HCT116 (cell line): ENCODE measurements at regions not wholly inside any gene's neighbourhood (a gene's known extent, or its start where the extent isn't known, plus 50 kb on each side); places are given as distances from the start of the nearest gene placed in this dataset.

ENCODE experiments used
- ATAC-seq: fragments of 200-7000 bp; cut with Tn5 transposase; 2 replicates; pipeline ENCODE4 v1.9.1; 2020; ENCODE audit warnings: mild to moderate bottlenecking, moderate library complexity
- BruUV-seq: library from RNA; stranded (reverse); fragments of 400-500 nt; replicated peaks from 2 replicates; lab custom pipeline; 2021; lab: Mats Ljungman, UMichigan
- CTCF ChIA-PET: fragments of 300-600 bp; sonication (Branson Sonifier 250); formaldehyde crosslinking; loops from one replicate; lab custom pipeline; 2021; ENCODE audit warnings: antibody characterized with exemption; lab: Charles Lee
- POLR2A ChIA-PET: fragments of 300-600, 350-600 bp; sonication (Branson Sonifier 250); formaldehyde crosslinking; loops from one replicate; lab custom pipeline; 2021; ENCODE audit warnings: antibody characterized with exemption; lab: Charles Lee
- RAD21 ChIA-PET, 2 experiments: fragments of 300-600 bp; sonication (Branson Sonifier 250); formaldehyde crosslinking; loops; one replicate each; lab custom pipeline; 2023; ENCODE audit warnings: low total read pairs in 2 of 2; ENCODE audit not compliant: uncharacterized antibody in 2 of 2, unreplicated experiment in 2 of 2, low non-redundant PET in 1 of 2; lab: Charles Lee
- DNase-seq: peaks from one replicate; pipeline ENCODE4 v3.0.0-alpha.2; 2010; ENCODE audit warnings: low read depth, low spot score
- H2AFZ ChIP-seq: fragments of 200-600 bp; shearing (Covaris generic), sonication (generic); 2 replicates; pipeline ENCODE4 v1.6.1; 2017; ENCODE audit warnings: low read depth, mixed run types, mixed read lengths, antibody characterized with exemption, low read length; ENCODE audit not compliant: poor library complexity, severe bottlenecking
- H3K27ac ChIP-seq: 2 replicates; pipeline ENCODE4 v1.5.1; 2012; ENCODE audit warnings: low read depth, low read length
- H3K27me3 ChIP-seq: fragments of 200-600 bp; sonication (generic); 2 replicates; pipeline ENCODE4 v1.6.1; 2016; ENCODE audit warnings: mixed run types, low read length, mixed read lengths; ENCODE audit not compliant: insufficient read depth
- H3K36me3 ChIP-seq, 2 experiments: fragments of 200-500 bp in 1 of 2; fragments of 200-600 bp in 1 of 2; sonication (Bioruptor generic) in 1 of 2; sonication (generic) in 1 of 2; 2 replicates each; pipeline versions ENCODE4 v1.5.1 to v1.6.1; 2014 to 2016; ENCODE audit warnings: low read length in 2 of 2, inconsistent platforms in 1 of 2, mixed read lengths in 1 of 2, mixed run types in 1 of 2; ENCODE audit not compliant: insufficient read depth in 2 of 2, control insufficient read depth in 1 of 2
- H3K4me1 ChIP-seq, 2 experiments: fragments of 200-600 bp in 1 of 2; sonication (generic) in 1 of 2; 2 replicates each; pipeline versions ENCODE4 v1.5.1 to v1.6.1; 2012 to 2017; ENCODE audit warnings: low read length in 2 of 2, inconsistent platforms in 1 of 2, mild to moderate bottlenecking in 1 of 2, mixed read lengths in 1 of 2, mixed run types in 1 of 2, moderate library complexity in 1 of 2; ENCODE audit not compliant: insufficient read depth in 2 of 2, control insufficient read depth in 1 of 2
- H3K4me2 ChIP-seq: fragments of 200-600 bp; sonication (generic); 2 replicates; pipeline ENCODE4 v1.6.1; 2017; ENCODE audit warnings: mixed run types, low read length, mixed read lengths
- H3K4me3 ChIP-seq, 2 experiments: fragments of 200-600 bp in 1 of 2; sonication (generic) in 1 of 2; replicated peaks in 1 of 2; 2 replicates each; pipeline ENCODE4 v1.5.1; 2011 to 2016; ENCODE audit warnings: low read length in 2 of 2, control low read depth in 1 of 2, low read depth in 1 of 2, mild to moderate bottlenecking in 1 of 2, mixed read lengths in 1 of 2, mixed run types in 1 of 2
- H3K79me2 ChIP-seq: fragments of 200-600 bp; sonication (generic); 2 replicates; pipeline ENCODE4 v1.6.1; 2017; ENCODE audit warnings: mild to moderate bottlenecking, mixed run types, low read length, moderate library complexity, mixed read lengths; ENCODE audit not compliant: insufficient read depth
- H3K9ac ChIP-seq: fragments of 200-600 bp; sonication (generic); 2 replicates; pipeline ENCODE4 v1.6.1; 2016; ENCODE audit warnings: low read length, mixed read lengths
- H3K9me2 ChIP-seq: fragments of 200-600 bp; sonication (generic), shearing (Covaris generic); 2 replicates; pipeline ENCODE4 v1.6.1; 2017; ENCODE audit warnings: mixed run types, mild to moderate bottlenecking, moderate library complexity; ENCODE audit not compliant: insufficient read depth
- H3K9me3 ChIP-seq, 2 experiments: fragments of 200-500 bp in 1 of 2; fragments of 200-600 bp in 1 of 2; sonication (Bioruptor generic) in 1 of 2; sonication (generic) in 1 of 2; 2 replicates each; pipeline ENCODE4 v1.6.1; 2014 to 2017; ENCODE audit warnings: low read length in 2 of 2, mixed read lengths in 2 of 2, inconsistent platforms in 1 of 2, low read depth in 1 of 2, mild to moderate bottlenecking in 1 of 2, mixed run types in 1 of 2, moderate library complexity in 1 of 2; ENCODE audit not compliant: control insufficient read depth in 1 of 2, insufficient read depth in 1 of 2
- H4K20me1 ChIP-seq: fragments of 200-600 bp; sonication (generic), shearing (Covaris generic); 2 replicates; pipeline ENCODE4 v1.6.1; 2017; ENCODE audit warnings: mixed run types, mild to moderate bottlenecking, moderate library complexity; ENCODE audit not compliant: insufficient read depth
- ELF1 ChIP-seq: IDR thresholded peaks from 2 replicates; pipeline ENCODE4 v1.6.1; 2012; ENCODE audit warnings: low read depth, borderline replicate concordance
- EZH2 ChIP-seq: fragments of 200-600 bp; sonication (generic); IDR thresholded peaks from 2 replicates; pipeline ENCODE4 v1.6.1; 2017; ENCODE audit warnings: antibody characterized with exemption, mixed run types
- EZH2phosphoT487 ChIP-seq: fragments of 200-600 bp; IDR thresholded peaks from 2 replicates; pipeline ENCODE4 v1.6.1; 2018; ENCODE audit warnings: antibody characterized with exemption, borderline replicate concordance
- JUND ChIP-seq: IDR thresholded peaks from 2 replicates; pipeline ENCODE4 v1.6.1; 2012
- POLR2A ChIP-seq: IDR thresholded peaks from 2 replicates; pipeline ENCODE4 v1.7.0; 2011; ENCODE audit warnings: borderline replicate concordance; ENCODE audit not compliant: insufficient read depth, insufficient read length; ENCODE audit errors: extremely low read depth
- POLR2AphosphoS5 ChIP-seq: IDR thresholded peaks from 2 replicates; pipeline ENCODE4 v1.6.1; 2011; ENCODE audit warnings: mild to moderate bottlenecking, low read depth, low read length, moderate library complexity
- RAD21 ChIP-seq: IDR thresholded peaks from 2 replicates; pipeline ENCODE4 v1.6.1; 2012; ENCODE audit warnings: low read depth, mild to moderate bottlenecking
- SIN3A ChIP-seq: IDR thresholded peaks from 2 replicates; pipeline ENCODE4 v1.6.1; 2012; ENCODE audit warnings: low read depth
- SP1 ChIP-seq: IDR thresholded peaks from 2 replicates; pipeline ENCODE4 v1.6.1; 2012; ENCODE audit warnings: low read depth
- SRF ChIP-seq: IDR thresholded peaks from 2 replicates; pipeline ENCODE4 v1.6.1; 2012; ENCODE audit warnings: low read depth
- YY1 ChIP-seq: IDR thresholded peaks from 2 replicates; pipeline ENCODE4 v1.6.1; 2011; ENCODE audit warnings: low read length, low read depth, moderate library complexity, mild to moderate bottlenecking; ENCODE audit not compliant: insufficient replicate concordance; ENCODE audit errors: extremely low read depth
- ZNF274 ChIP-seq: fragments of 200-500 bp; sonication (Bioruptor generic); IDR thresholded peaks from 2 replicates; pipeline ENCODE4 v1.6.1; 2014; ENCODE audit warnings: mild to moderate bottlenecking, low read depth, low read length, inconsistent platforms
- intact Hi-C: fragments of 100-400 bp; cut with micrococcal nuclease; formaldehyde crosslinking; loops from 2 replicates; pipeline ENCODE4 v1.10.0; 2022
- TF ChIP-seq, protein P1 (sequence below): IDR thresholded peaks from 2 replicates; pipeline ENCODE4 v1.6.1; 2012
- TF ChIP-seq, protein P2 (sequence below): IDR thresholded peaks from 2 replicates; pipeline ENCODE4 v1.6.1; 2012
- TF ChIP-seq, protein P3 (sequence below): IDR thresholded peaks from 2 replicates; pipeline ENCODE4 v1.6.1; 2011; ENCODE audit warnings: mild to moderate bottlenecking, low read length, moderate library complexity; ENCODE audit not compliant: insufficient replicate concordance; ENCODE audit errors: extremely low read depth
- TF ChIP-seq, protein P4 (sequence below), 3 experiments: fragments of 200-600 bp in 1 of 3; sonication (generic) in 1 of 3; IDR thresholded peaks in 2 of 3; conservative IDR thresholded peaks in 1 of 3; 2 replicates each; pipeline ENCODE4 v1.5.1; 2012 to 2017; ENCODE audit warnings: low read depth in 2 of 3, low read length in 2 of 3, antibody characterized with exemption in 1 of 3, borderline replicate concordance in 1 of 3, control low read depth in 1 of 3, mild to moderate bottlenecking in 1 of 3, mixed read lengths in 1 of 3, mixed run types in 1 of 3, moderate library complexity in 1 of 3; ENCODE audit not compliant: insufficient read depth in 1 of 3
- TF ChIP-seq, protein P5 (sequence below): IDR thresholded peaks from 2 replicates; pipeline ENCODE4 v1.6.1; 2012; ENCODE audit warnings: low read depth

DNA sequence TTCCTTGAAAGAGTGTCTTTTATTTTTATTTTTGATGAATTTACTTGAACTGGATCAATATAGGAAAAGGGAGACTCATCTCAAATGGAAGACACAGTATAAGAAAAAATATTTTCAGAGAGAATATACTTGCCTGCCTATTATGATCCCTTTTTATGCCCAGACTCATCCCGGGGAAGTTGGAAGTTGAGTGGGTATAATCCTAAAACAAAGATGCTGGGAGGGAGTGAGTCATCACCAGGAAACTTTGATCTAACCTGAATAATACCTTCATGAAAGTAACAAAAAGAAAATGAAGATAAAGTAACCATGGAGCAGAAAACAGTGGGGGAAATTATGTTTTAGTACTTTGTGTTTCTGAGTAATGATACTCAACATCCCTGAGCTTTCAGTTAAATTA lies 1514.0 kb downstream of the FAM181B start:
- no peaks in the 10 kb centered on the region for H3K9me2 ChIP-seq
- H3K4me2 ChIP-seq: no peak overlapping the region
- ATAC-seq: no peak
- intact Hi-C loops: no loop called here
- no peaks in the 10 kb centered on the region for H4K20me1 ChIP-seq
- no peaks in the 10 kb centered on the region for H3K27me3 ChIP-seq
- H3K4me3 ChIP-seq: no peak overlapping the region
- H3K27ac ChIP-seq: no peak overlapping the region
- ChIA-PET CTCF (no interaction called here), RAD21 (no interaction called here)
- H3K9ac ChIP-seq: no peak overlapping the region
- TF ChIP-seq, protein P1, sequence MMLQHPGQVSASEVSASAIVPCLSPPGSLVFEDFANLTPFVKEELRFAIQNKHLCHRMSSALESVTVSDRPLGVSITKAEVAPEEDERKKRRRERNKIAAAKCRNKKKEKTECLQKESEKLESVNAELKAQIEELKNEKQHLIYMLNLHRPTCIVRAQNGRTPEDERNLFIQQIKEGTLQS: no peak
- TF ChIP-seq SIN3A (no peak), POLR2AphosphoS5 (no peak), YY1 (no peak), SP1 (no peak), SRF (no peak), ZNF274 (no peak), EZH2 (no peak), ELF1 (no peak), JUND (no peak), RAD21 (no peak), EZH2phosphoT487 (no peak), POLR2A (no peak)
- TF ChIP-seq, protein P2, sequence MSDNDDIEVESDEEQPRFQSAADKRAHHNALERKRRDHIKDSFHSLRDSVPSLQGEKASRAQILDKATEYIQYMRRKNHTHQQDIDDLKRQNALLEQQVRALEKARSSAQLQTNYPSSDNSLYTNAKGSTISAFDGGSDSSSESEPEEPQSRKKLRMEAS: no peak
- TF ChIP-seq, protein P3, sequence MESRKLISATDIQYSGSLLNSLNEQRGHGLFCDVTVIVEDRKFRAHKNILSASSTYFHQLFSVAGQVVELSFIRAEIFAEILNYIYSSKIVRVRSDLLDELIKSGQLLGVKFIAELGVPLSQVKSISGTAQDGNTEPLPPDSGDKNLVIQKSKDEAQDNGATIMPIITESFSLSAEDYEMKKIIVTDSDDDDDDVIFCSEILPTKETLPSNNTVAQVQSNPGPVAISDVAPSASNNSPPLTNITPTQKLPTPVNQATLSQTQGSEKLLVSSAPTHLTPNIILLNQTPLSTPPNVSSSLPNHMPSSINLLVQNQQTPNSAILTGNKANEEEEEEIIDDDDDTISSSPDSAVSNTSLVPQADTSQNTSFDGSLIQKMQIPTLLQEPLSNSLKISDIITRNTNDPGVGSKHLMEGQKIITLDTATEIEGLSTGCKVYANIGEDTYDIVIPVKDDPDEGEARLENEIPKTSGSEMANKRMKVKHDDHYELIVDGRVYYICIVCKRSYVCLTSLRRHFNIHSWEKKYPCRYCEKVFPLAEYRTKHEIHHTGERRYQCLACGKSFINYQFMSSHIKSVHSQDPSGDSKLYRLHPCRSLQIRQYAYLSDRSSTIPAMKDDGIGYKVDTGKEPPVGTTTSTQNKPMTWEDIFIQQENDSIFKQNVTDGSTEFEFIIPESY: no peak
- TF ChIP-seq, protein P4, sequence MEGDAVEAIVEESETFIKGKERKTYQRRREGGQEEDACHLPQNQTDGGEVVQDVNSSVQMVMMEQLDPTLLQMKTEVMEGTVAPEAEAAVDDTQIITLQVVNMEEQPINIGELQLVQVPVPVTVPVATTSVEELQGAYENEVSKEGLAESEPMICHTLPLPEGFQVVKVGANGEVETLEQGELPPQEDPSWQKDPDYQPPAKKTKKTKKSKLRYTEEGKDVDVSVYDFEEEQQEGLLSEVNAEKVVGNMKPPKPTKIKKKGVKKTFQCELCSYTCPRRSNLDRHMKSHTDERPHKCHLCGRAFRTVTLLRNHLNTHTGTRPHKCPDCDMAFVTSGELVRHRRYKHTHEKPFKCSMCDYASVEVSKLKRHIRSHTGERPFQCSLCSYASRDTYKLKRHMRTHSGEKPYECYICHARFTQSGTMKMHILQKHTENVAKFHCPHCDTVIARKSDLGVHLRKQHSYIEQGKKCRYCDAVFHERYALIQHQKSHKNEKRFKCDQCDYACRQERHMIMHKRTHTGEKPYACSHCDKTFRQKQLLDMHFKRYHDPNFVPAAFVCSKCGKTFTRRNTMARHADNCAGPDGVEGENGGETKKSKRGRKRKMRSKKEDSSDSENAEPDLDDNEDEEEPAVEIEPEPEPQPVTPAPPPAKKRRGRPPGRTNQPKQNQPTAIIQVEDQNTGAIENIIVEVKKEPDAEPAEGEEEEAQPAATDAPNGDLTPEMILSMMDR (IDR thresholded peaks at IDR 0.05 in 2 of 3, conservative IDR thresholded peaks at IDR 0.05 in 1 of 3; ENCODE audit: borderline replicate concordance in 1 of 3, insufficient read depth in 1 of 3, low read depth in 2 of 3, low read length in 2 of 3): no peak
- TF ChIP-seq, protein P5, sequence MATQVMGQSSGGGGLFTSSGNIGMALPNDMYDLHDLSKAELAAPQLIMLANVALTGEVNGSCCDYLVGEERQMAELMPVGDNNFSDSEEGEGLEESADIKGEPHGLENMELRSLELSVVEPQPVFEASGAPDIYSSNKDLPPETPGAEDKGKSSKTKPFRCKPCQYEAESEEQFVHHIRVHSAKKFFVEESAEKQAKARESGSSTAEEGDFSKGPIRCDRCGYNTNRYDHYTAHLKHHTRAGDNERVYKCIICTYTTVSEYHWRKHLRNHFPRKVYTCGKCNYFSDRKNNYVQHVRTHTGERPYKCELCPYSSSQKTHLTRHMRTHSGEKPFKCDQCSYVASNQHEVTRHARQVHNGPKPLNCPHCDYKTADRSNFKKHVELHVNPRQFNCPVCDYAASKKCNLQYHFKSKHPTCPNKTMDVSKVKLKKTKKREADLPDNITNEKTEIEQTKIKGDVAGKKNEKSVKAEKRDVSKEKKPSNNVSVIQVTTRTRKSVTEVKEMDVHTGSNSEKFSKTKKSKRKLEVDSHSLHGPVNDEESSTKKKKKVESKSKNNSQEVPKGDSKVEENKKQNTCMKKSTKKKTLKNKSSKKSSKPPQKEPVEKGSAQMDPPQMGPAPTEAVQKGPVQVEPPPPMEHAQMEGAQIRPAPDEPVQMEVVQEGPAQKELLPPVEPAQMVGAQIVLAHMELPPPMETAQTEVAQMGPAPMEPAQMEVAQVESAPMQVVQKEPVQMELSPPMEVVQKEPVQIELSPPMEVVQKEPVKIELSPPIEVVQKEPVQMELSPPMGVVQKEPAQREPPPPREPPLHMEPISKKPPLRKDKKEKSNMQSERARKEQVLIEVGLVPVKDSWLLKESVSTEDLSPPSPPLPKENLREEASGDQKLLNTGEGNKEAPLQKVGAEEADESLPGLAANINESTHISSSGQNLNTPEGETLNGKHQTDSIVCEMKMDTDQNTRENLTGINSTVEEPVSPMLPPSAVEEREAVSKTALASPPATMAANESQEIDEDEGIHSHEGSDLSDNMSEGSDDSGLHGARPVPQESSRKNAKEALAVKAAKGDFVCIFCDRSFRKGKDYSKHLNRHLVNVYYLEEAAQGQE: no peak
- TF ChIP-seq, all 23 proteins: peak for 0
- no peak for DNase-seq
- no peaks in the 10 kb centered on the region for H3K36me3 ChIP-seq
- no TSS peak for BruUV-seq
- H2AFZ ChIP-seq: no peak overlapping the region
- POLR2A ChIA-PET: no interaction called here
- peaks cover 4 to 28% of the 10 kb centered on the region in 2 experiments for H3K9me3 ChIP-seq
- H3K79me2 ChIP-seq: no peaks in the 10 kb centered on the region
- no peaks in the 10 kb centered on the region for H3K4me1 ChIP-seq
